ENCODE measurements at regions not wholly inside any gene's neighbourhood (a gene's known extent, or its start where the extent isn't known, plus 50 kb on each side); places are given as distances from the start of the nearest gene placed in this dataset.
"Not testable (repeated sequence)": the region's sequence is repeated elsewhere in the genome, so short reads cannot be mapped to it uniquely, and the experiment has no call there.

DNA sequence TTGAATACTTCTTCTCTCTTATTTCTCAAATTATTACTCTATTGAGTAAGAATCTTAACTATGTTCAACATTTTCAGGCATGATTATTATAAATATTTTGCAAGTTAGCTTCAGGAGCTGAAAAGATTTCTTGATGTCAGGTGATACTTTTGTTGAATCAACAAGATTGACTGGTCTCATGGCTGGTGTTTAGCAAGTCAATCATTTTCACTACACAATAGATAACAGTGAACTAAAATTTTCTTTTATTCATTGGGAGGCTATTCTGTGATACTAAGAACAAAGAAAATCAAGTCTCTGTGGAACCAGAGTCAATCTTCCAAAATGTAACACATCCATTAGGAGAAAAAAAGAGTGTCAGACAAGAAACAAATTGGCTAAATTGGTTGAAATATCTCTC, 476.7 kb downstream of the CNTN3 start:
- Histone ChIP-seq H3K27me3 (no peaks in the 10 kb centered on the region), H3K4me1 (no peaks in the 10 kb centered on the region), H3K27ac (no peak overlapping the region), H3K4me3 (no peak overlapping the region), H3K36me3 (no peaks in the 10 kb centered on the region), H3K9me3 (no peaks in the 10 kb centered on the region)
- no peak for TF ChIP-seq POLR2AphosphoS5 (IDR thresholded peaks at IDR 0.05)
- TF ChIP-seq POLR2A (IDR thresholded peaks at IDR 0.05) = no peak
- no peak for TF ChIP-seq EP300 (IDR thresholded peaks at IDR 0.05)
- TF ChIP-seq, protein P1, sequence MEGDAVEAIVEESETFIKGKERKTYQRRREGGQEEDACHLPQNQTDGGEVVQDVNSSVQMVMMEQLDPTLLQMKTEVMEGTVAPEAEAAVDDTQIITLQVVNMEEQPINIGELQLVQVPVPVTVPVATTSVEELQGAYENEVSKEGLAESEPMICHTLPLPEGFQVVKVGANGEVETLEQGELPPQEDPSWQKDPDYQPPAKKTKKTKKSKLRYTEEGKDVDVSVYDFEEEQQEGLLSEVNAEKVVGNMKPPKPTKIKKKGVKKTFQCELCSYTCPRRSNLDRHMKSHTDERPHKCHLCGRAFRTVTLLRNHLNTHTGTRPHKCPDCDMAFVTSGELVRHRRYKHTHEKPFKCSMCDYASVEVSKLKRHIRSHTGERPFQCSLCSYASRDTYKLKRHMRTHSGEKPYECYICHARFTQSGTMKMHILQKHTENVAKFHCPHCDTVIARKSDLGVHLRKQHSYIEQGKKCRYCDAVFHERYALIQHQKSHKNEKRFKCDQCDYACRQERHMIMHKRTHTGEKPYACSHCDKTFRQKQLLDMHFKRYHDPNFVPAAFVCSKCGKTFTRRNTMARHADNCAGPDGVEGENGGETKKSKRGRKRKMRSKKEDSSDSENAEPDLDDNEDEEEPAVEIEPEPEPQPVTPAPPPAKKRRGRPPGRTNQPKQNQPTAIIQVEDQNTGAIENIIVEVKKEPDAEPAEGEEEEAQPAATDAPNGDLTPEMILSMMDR (IDR thresholded peaks at IDR 0.05) = no peak
- DNase-seq (no peak), ATAC-seq (ENCODE audit: low FRiP score in 2 of 2) (no peak)

DNA sequence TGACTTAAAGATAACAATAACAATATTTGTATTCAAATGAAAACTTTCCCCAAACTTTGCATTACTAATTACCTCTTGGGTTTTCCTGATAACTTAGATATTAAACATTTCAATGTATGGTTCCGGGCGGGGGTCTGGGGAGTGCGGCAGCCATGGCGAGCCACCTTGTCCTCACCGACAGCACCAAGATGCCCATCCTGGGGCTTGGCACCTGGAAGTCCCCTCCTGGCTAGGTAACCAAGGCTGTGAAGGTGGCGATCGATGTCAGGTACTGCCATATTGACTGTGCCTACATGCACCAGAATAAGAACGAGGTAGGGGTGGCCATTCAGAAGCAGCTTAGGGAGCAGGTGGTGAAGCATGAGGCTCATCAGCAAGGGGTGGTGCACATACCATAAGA, 478.7 kb downstream of the CNTN3 start:
- Histone ChIP-seq H3K27me3 (no peaks in the 10 kb centered on the region), H3K4me1 (no peaks in the 10 kb centered on the region), H3K36me3 (no peaks in the 10 kb centered on the region), H3K9me3 (no peaks in the 10 kb centered on the region), H3K27ac (no peak overlapping the region), H3K4me3 (no peak overlapping the region)
- 88 to 96% methylated on average over 8 of the region's 8 CpGs for WGBS, 2 donors
- TF ChIP-seq EP300 (IDR thresholded peaks at IDR 0.05) (no peak), POLR2AphosphoS5 (IDR thresholded peaks at IDR 0.05) (no peak), POLR2A (IDR thresholded peaks at IDR 0.05) (no peak)
- TF ChIP-seq, protein P1 (IDR thresholded peaks at IDR 0.05) = no peak
- peak in 1 of 2 donors; percentile 26 for DNase-seq
- no peak for ATAC-seq (ENCODE audit: low FRiP score in 2 of 2)

DNA sequence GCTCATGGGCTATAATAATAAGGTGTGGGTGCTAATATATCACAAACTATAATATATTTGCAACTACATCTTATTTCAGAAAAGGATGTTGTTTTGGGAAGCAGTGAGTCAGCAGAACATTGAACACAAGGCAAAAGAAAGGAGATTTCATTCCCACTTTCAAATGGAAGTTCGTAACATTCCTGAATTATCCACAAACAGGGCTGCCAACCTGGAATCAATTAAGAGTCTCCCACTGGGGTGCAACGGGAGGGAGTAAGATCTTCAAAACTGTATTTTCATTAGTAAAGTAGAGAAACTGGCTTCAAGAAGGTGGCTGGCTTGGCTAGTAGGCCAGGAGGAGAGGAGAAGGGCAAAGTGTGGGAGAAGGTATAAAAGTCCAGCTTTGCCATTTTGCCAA, 479.6 kb downstream of the CNTN3 start:
- Histone ChIP-seq H3K4me1 (no peaks in the 10 kb centered on the region), H3K27ac (no peak overlapping the region), H3K27me3 (no peaks in the 10 kb centered on the region), H3K4me3 (no peak overlapping the region), H3K9me3 (no peaks in the 10 kb centered on the region), H3K36me3 (no peaks in the 10 kb centered on the region)
- DNase-seq (no peak), ATAC-seq (ENCODE audit: low FRiP score in 2 of 2) (no peak)
- WGBS, 2 donors = 71 to 76% methylated on average over 2 of the region's 2 CpGs
- TF ChIP-seq EP300 (IDR thresholded peaks at IDR 0.05) (no peak), POLR2AphosphoS5 (IDR thresholded peaks at IDR 0.05) (no peak), POLR2A (IDR thresholded peaks at IDR 0.05) (no peak)
- TF ChIP-seq, protein P1 (IDR thresholded peaks at IDR 0.05) = no peak

DNA sequence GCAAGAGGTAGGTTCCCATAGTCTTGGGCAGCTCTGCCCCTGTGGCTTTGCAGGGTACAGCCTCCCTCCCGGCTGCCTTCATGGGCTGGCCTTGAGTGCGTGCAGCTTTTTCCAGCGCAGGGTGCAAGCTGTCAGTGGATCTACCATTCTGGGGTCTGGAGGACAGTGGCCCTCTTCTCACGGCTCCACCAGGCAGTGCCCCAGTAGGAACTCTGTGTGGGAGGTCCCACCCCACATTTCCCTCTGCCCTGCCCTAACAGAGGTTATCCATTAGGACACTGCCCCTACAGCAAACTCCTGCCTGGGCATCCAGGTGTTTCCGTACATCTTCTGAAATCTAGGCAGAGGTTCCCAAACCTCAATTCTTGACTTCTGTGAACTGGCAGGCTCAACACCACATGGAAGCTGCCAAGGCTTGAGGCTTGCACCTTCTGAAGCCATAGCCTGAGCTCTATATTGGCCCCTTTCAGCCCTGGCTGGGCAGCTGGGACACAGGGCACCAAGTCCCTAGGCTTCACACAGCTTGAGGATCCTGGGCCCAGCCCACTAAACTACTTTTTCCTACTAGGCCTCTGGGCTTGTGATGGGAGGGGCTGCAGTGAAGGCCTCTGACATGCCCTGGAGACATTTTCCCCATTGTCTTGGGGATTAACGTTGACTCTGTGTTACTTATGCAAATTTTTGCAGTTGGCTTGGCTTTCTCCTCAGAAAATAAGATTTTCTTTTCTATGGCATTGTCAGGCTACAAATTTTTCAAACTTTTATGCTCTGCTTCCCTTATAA, 482.7 kb downstream of the CNTN3 start:
- peak in 1 of 2 donors; percentile 22 for DNase-seq
- WGBS, 2 donors = 73 to 85% methylated on average over 3 to 6 of the region's 6 CpGs
- not testable (repeated sequence) for H3K9me3 ChIP-seq; ATAC-seq (ENCODE audit: low FRiP score in 2 of 2); H3K4me3 ChIP-seq; H3K4me1 ChIP-seq; H3K36me3 ChIP-seq; H3K27ac ChIP-seq; H3K27me3 ChIP-seq

DNA sequence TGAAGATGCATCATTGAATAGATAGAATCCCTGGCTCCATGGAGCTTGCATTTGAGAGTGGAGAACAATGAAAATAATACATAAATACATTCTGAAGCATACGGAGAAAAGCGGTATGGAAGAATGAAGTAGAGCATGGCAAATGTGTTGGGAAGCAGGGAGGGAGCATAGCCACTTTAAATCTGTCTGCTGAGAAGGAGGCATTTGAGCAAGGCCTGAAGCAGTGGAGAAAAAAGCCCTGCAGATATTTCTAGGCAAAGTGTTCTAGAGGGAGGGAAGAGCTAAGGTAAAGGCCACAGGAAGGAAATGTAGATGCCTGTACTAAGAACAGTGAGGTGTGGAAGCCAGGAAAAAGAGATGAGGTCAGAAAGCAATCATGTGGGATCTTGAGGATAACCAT, 484.8 kb downstream of the CNTN3 start:
- H3K27me3 ChIP-seq = no peaks in the 10 kb centered on the region
- DNase-seq (no peak), ATAC-seq (ENCODE audit: low FRiP score in 2 of 2) (no peak)
- no peaks in the 10 kb centered on the region for H3K4me1 ChIP-seq
- no peaks in the 10 kb centered on the region for H3K9me3 ChIP-seq
- no peak overlapping the region for H3K4me3 ChIP-seq
- no peaks in the 10 kb centered on the region for H3K36me3 ChIP-seq
- WGBS, 2 donors = 93 to 97% methylated on average over 2 of the region's 2 CpGs
- TF ChIP-seq, protein P1 (IDR thresholded peaks at IDR 0.05) = no peak
- TF ChIP-seq POLR2A (IDR thresholded peaks at IDR 0.05) (no peak), POLR2AphosphoS5 (IDR thresholded peaks at IDR 0.05) (no peak), EP300 (IDR thresholded peaks at IDR 0.05) (no peak)
- no peak overlapping the region for H3K27ac ChIP-seq

Data from upper lobe of left lung (tissue), 6 donors.